ENCODE measurements at regions not wholly inside any gene's neighbourhood (a gene's known extent, or its start where the extent isn't known, plus 50 kb on each side); places are given as distances from the start of the nearest gene placed in this dataset.

- no peaks in the 10 kb centered on the region for H3K36me3 Mint-ChIP-seq (ENCODE audit: insufficient read depth, unreplicated experiment)
- H3K9me3 Mint-ChIP-seq (ENCODE audit: low read depth, unreplicated experiment) = peaks cover 11% of the 10 kb centered on the region
- intact Hi-C loops (cut with micrococcal nuclease; ENCODE audit: unreplicated experiment) = no loop called here
- H3K27me3 Mint-ChIP-seq (ENCODE audit: unreplicated experiment) = no peaks in the 10 kb centered on the region
- DNase-seq = no peak
- CTCF ChIA-PET = no interaction called here
- no peak overlapping the region for H3K4me3 Mint-ChIP-seq (ENCODE audit: low read depth, unreplicated experiment)
- BruUV-seq (replicated peaks) = no TSS peak
- no peak overlapping the region for H3K27ac Mint-ChIP-seq (ENCODE audit: unreplicated experiment)
- TF ChIP-seq CTCF (IDR thresholded peaks at IDR 0.05; ENCODE audit: unreplicated experiment) = no peak
- peaks cover 17% of the 10 kb centered on the region for H3K4me1 Mint-ChIP-seq (ENCODE audit: low read depth, unreplicated experiment)
Measured at GRCh38 chr1:185515696-185516095, 198.7 kb upstream of the IVNS1ABP start.

GRCh38 chr1:185514311-185514710 lies 197.3 kb upstream of the IVNS1ABP start:
- no peak for DNase-seq
- BruUV-seq (replicated peaks) = no TSS peak
- H3K4me1 Mint-ChIP-seq (ENCODE audit: low read depth, unreplicated experiment) = peaks cover 17% of the 10 kb centered on the region
- intact Hi-C loops (cut with micrococcal nuclease; ENCODE audit: unreplicated experiment) = no loop called here
- no peaks in the 10 kb centered on the region for H3K36me3 Mint-ChIP-seq (ENCODE audit: insufficient read depth, unreplicated experiment)
- H3K27ac Mint-ChIP-seq (ENCODE audit: unreplicated experiment) = no peak overlapping the region
- no peak for TF ChIP-seq CTCF (IDR thresholded peaks at IDR 0.05; ENCODE audit: unreplicated experiment)
- no peak overlapping the region for H3K4me3 Mint-ChIP-seq (ENCODE audit: low read depth, unreplicated experiment)
- H3K27me3 Mint-ChIP-seq (ENCODE audit: unreplicated experiment) = no peaks in the 10 kb centered on the region
- peaks cover 11% of the 10 kb centered on the region for H3K9me3 Mint-ChIP-seq (ENCODE audit: low read depth, unreplicated experiment)
- CTCF ChIA-PET = interaction anchor here (0.6 kb wide), 1 partner anchor 154 kb away, joined by 3 read pairs; no protein-coding TSS in a partner anchor

- Mint-ChIP-seq H3K4me3 (ENCODE audit: low read depth, unreplicated experiment) (no peak overlapping the region), H3K27me3 (ENCODE audit: unreplicated experiment) (no peaks in the 10 kb centered on the region), H3K27ac (ENCODE audit: unreplicated experiment) (no peak overlapping the region), H3K9me3 (ENCODE audit: low read depth, unreplicated experiment) (peaks cover 15% of the 10 kb centered on the region), H3K36me3 (ENCODE audit: insufficient read depth, unreplicated experiment) (no peaks in the 10 kb centered on the region), H3K4me1 (ENCODE audit: low read depth, unreplicated experiment) (peaks cover 17% of the 10 kb centered on the region)
- no peak for TF ChIP-seq CTCF (IDR thresholded peaks at IDR 0.05; ENCODE audit: unreplicated experiment)
- intact Hi-C loops (cut with micrococcal nuclease; ENCODE audit: unreplicated experiment) = no loop called here
- BruUV-seq (replicated peaks) = no TSS peak
- CTCF ChIA-PET = no interaction called here
- no peak for DNase-seq
Measured at GRCh38 chr1:185512442-185512841, 195.4 kb upstream of the IVNS1ABP start.

GRCh38 chr1:185501099-185501498 lies 184.1 kb upstream of the IVNS1ABP start:
- no peaks in the 10 kb centered on the region for H3K4me1 Mint-ChIP-seq (ENCODE audit: low read depth, unreplicated experiment)
- peaks cover 5% of the 10 kb centered on the region for H3K9me3 Mint-ChIP-seq (ENCODE audit: low read depth, unreplicated experiment)
- H3K4me3 Mint-ChIP-seq (ENCODE audit: low read depth, unreplicated experiment) = no peak overlapping the region
- H3K36me3 Mint-ChIP-seq (ENCODE audit: insufficient read depth, unreplicated experiment) = no peaks in the 10 kb centered on the region
- no peak for TF ChIP-seq CTCF (IDR thresholded peaks at IDR 0.05; ENCODE audit: unreplicated experiment)
- intact Hi-C loops (cut with micrococcal nuclease; ENCODE audit: unreplicated experiment) = no loop called here
- BruUV-seq (replicated peaks) = no TSS peak
- H3K27me3 Mint-ChIP-seq (ENCODE audit: unreplicated experiment) = no peaks in the 10 kb centered on the region
- CTCF ChIA-PET = no interaction called here
- no peak for DNase-seq
- H3K27ac Mint-ChIP-seq (ENCODE audit: unreplicated experiment) = no peak overlapping the region
